ENCODE measurements at regions not wholly inside any gene's neighbourhood (a gene's known extent, or its start where the extent isn't known, plus 50 kb on each side); places are given as distances from the start of the nearest gene placed in this dataset.

DNA sequence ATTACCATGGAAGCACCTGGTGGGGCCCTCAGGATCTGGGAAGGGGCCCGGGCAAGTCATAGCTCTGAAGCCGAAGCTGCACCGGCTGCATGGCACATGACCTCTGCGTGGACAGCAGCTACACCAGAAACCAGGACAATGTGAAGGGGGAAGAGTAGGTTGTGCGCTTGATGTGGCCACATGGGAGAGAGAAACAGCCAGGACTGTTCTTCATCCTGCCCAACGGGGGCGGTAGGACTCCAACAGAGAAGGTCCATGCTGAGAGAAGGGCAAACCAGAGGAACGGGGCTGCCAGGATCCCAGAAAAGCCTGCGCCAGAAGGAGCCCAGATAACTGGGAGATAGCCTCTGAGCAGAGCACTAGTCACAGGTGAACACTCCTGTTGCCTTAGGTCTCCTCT is 54.9 kb upstream of the PRR20G start:
- TF ChIP-seq, protein P1, sequence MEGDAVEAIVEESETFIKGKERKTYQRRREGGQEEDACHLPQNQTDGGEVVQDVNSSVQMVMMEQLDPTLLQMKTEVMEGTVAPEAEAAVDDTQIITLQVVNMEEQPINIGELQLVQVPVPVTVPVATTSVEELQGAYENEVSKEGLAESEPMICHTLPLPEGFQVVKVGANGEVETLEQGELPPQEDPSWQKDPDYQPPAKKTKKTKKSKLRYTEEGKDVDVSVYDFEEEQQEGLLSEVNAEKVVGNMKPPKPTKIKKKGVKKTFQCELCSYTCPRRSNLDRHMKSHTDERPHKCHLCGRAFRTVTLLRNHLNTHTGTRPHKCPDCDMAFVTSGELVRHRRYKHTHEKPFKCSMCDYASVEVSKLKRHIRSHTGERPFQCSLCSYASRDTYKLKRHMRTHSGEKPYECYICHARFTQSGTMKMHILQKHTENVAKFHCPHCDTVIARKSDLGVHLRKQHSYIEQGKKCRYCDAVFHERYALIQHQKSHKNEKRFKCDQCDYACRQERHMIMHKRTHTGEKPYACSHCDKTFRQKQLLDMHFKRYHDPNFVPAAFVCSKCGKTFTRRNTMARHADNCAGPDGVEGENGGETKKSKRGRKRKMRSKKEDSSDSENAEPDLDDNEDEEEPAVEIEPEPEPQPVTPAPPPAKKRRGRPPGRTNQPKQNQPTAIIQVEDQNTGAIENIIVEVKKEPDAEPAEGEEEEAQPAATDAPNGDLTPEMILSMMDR (IDR thresholded peaks at IDR 0.05; ENCODE audit: low read depth, low read length) = no peak
- no peak for TF ChIP-seq EZH2phosphoT487 (IDR thresholded peaks at IDR 0.05; ENCODE audit: low read depth)
